Activated naive CD4-positive, alpha-beta T cell (primary cell): ENCODE measurements at regions not wholly inside any gene's neighbourhood (a gene's known extent, or its start where the extent isn't known, plus 50 kb on each side); places are given as distances from the start of the nearest gene placed in this dataset.
"Not testable (repeated sequence)": the region's sequence is repeated elsewhere in the genome, so short reads cannot be mapped to it uniquely, and the experiment has no call there.

ENCODE experiments used
- DNase-seq, 4 experiments: peaks; one replicate each; lab custom pipeline; 2025; lab: John Stamatoyannopoulos, UW

DNA sequence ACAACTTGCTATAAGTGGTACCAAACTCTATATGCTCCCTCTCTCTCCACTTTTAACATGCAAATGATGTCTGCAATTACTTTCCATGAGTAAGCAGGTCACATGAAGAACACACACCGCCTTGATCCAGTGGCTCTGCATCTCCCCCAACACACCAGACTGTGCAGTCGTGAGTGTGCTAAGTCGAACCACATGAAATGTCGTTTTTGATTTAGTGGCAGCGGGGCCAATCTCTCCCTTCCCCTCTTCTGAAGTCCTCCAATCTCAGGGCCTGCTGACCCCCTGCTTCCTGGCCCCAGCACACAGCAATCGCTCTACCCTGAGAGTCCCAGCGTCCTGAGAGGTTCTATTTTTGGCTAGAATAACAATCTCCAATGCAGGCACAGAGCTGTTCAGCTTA is 312.5 kb downstream of the SHQ1 start:
- DNase-seq: no peak

DNA sequence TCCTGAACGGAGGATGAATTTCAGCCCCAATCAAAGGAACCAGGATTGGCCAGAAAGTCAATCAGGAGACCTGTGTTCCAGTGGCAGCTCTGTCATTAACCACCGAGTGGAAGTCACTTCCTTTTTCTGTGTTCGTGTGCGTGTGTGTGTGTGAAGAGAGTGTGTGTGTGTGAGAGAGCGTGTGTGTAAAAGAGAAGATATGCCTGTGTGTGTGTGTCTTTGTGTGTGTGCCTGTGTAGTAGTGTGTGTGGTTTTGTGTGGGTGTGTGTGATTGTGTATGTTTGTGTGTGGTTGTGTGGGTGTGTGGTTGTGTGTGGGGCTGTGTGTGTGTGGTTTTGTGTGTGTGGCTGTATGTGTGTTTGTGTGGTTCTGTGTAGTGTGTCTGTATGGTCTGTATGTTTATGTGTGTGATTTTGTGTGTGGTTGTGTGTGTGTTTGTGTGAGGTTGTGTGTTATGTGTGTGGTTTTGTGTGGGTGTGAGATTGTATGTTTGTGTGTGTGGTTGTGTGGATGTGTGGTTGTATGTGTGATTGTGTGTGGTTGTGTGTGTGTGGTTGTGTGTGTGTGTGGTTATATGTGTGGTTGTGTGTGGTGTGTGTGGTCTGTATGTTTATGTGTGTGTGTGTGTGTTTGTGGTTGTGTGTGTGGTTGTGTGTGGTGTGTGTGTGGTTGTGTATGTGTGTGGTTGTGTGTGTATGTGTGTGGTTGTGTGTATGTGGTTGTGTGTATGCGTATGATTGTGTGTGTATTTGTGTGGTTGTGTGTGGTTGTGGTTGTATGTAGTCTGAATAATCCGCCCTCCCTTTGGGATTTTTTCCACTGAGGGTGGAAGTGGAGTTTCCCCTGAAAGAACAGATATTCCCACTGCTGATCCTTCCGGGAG is 314.4 kb downstream of the SHQ1 start:
- no peak for DNase-seq

DNA sequence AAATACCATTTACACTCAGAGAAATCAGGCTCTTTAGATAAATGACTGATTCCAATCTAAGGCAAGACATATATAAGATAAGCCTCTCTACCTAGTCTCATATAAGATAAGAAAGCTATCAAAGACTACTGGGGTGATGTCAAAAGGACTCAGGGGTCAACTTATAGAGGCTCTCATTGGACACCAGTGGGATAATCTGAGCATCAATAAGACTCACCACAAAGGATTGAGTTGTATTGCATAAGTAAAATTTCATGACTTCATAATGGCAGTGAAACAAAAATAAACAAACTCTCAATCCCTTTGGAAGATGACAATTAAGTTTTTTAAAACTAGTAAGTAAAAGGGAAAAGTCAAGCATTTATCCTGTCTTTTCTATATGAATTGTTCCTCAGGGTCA is 317.8 kb downstream of the SHQ1 start:
- DNase-seq: no peak

DNA sequence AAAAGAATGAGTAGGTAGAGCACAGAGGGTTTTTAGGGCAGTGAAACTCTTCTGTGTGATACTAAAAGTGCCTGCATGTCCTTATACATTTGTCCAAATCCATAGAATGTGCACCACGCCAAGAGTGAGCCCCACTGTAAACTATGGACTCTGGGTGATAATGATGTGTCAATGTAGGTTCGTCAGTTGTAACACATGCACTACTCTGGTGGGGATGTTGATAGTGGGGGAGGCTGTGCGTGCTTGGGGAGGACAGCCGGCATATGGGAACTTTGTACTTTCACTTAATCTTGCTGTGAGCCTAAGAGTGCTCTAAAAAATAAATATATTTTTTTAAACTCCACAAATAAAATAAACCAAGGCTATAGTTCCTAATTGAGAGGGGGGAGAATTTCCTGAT is 319.2 kb downstream of the SHQ1 start:
- DNase-seq: no peak

DNA sequence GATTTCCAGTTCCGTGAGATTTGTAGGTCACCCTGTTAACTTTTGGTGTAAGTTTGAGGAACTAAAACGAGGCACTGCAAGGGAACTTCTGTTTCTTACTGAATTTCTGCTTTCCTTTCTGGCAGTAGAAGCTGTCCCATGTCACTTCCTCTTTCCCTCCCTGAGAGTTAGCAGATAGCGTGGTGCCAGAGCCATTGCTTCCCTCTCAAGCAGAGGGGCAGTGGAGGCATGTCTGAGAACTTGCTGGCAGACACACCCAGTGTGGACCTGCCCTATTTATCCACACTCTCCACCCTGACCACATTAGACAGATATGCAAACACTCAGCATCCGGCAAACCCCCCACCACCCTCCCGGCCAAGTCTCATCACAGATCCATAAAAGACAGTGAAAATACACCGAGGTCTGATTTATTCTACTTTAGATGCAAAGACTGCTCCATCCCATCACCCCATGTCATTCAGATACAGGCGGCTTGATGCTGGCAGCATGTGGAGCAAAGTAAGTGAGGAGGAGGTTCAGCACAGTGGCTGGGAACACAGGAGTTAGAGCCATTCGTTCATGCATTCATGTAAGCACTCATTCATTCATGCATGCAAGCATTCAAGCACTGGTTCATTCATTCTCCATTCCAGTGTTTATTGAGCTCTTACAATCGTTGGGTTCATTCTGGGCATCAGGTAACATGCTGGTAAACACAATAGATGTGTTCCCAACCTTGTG is 324.7 kb downstream of the SHQ1 start:
- peak in 1 of 4 experiments; percentile 4 for DNase-seq

DNA sequence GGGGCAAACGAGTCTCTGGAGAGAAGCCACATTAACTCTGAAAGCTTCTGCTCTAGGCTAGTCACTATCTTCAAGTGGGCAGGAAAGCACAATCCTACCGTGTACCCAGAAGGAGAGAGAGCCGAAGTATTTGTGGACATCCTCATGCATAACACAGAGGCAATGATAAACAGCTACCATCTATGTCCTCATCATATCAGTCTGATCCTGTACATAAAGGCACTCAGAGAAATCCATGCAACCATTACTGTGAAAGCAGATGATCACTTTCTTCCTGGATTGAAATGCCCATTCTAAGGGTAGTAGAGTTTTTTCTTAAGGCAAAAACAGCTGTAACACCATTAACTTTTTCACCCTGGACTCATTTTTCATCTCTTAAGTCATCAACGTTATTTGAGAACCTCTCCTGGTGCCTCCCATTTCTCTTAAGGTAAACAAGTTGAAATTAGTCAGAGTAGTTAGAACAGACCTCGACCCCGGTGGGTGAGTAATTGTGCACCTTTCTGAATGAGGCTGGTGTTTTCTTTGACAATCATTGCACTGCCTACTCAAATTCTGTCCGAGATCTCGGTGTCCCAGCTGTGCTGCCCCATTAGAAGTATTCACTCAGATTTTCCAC is 327.4 kb downstream of the SHQ1 start:
- DNase-seq: no peak

DNA sequence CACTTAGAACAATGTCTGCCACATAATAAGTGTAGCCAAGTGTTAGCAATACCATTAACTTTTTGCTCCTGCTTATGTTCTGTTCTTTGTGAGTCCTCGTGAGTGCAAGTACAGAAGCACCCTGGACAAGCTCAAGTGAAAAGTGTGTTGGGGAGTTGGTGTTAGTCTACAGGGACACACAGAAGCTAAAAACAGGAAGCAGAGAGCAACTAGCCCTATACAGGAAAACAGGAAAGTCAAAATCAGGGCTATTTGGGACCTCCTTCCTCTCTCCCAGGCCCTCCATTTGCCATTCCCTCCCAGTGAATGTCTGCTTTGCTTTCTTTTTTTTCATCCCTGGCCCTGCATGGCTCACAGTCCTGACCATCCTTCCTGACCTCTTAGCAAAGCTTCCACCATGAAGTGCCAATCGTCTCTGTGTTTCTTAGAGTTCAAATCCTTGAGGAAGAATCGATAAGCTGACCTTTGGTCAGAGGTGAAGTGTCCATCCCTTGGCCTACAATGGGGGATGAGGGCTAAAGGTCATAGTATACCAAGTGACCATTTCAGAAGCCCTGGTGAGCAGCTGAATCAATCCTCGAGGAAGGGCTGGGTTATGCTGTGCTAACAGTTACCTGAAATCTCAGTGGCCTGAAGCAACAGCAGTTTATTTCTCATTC is 328.2 kb downstream of the SHQ1 start:
- DNase-seq: no peak

DNA sequence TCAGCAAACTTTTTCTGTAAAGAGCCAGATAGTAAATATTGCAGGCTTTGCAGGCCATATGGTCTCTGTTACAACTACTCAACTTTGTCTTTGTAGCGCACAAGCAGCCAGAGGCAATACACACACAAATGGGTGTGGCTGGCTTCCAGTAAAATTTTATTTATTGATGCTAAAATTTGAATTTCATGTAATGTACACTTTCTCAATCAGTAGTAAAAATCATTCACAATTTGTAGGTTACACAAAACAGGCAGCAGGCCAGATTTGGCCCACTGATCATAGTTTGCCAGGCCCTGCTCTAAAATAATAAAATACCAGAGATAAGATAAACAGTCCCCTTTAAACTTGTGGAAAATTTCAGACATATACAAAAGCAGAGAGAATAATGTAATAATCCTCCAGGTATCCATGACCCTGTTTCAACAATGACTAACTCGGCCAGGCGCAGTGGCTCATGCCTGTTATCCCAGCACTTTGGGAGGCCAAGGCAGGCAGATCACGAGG is 330.3 kb downstream of the SHQ1 start:
- DNase-seq: no peak

DNA sequence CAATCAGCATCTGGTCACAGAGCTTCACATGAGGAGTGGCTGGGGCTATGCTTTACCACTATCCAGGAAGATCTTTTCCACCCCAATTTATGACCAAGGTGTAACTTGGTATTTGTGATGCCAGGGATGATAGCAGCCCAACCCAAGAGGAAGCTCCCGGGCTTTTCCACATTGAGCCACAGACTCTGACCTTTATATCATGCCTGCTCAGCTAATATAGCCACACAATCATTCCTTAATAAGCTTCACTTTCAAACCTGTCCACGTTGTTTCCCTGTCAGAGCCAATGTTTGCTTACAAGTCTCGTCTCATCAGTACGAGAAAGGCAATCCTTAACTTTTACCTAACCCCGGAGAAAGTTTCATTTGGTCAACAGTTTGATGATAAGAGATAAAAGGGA is 330.9 kb downstream of the SHQ1 start:
- no peak for DNase-seq

DNA sequence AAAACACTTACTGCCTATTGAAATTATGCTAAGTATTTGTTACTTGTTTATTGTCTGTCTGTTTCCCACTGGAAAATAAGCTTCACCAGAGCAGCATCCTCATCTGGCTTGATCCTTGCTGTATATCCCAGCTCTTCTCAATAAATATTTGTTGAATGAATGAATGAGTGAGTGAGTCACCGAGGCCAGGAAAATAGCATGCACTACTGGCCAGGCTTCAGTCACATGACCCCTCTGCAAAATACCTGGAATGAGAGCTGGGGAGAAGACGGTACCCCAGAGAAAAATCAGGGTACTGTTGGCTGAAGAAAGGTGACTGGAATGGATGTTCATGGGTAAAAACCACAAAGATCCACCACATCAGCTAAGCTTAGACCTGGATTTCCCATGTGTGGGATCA is 331.9 kb downstream of the SHQ1 start:
- no peak for DNase-seq

DNA sequence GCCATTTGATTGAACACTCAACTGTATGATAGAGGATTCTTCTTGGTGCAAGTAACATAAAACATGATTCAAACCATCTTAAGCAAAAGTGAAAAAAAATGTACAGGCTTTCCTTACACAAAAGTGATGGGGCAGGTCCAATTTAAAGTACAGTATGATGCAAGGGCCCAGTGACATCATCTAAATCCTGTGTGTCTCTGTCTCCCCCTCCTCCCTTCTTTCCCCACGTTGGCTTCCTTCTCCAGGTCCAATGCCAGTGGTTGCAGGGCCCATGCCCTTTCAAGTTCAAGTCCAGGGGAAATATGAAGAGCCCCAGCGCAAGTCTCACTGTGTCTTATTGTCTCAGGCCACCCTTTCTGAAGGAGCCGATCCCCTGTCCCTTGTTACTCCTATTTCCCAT is 332.3 kb downstream of the SHQ1 start:
- DNase-seq: no peak

DNA sequence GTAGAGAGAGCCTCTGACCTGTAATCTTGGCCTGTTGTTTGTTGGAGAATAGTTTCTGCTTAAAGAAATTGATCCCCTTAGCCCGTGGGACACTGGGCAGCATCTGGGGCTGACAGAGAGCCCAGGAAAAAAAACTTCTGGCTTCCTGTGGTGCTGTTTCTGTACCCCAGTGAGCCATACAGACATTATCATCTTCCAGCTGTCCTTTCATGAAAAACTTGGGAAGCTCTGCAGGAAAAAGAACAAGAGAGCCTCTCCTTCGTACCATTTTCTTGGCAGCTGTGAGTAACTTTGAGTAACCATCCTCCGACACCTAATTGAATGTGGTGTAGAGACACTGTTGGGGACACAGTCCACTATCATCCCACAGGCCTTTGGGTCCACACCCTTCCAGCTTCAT is 333.0 kb downstream of the SHQ1 start:
- no peak for DNase-seq

DNA sequence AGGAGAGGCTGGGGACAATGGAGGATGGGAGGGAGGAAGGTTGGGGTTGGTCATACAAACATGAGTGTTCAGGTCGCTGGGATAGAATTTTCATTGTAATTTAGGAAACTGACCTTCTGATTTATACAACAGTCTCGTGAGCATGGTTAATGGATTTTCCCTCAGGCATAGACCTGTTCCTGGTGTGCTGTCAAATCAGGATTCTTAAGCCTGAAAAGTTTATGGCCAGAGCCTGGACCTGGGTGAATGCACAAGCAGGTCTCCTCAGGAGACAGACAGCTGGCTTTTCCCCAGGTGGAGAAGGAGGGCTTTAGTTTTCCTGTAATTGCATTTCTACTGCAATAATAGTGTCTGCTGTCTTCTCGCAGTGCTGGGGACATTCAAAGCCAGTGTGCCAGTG is 338.0 kb downstream of the SHQ1 start:
- DNase-seq: no peak

DNA sequence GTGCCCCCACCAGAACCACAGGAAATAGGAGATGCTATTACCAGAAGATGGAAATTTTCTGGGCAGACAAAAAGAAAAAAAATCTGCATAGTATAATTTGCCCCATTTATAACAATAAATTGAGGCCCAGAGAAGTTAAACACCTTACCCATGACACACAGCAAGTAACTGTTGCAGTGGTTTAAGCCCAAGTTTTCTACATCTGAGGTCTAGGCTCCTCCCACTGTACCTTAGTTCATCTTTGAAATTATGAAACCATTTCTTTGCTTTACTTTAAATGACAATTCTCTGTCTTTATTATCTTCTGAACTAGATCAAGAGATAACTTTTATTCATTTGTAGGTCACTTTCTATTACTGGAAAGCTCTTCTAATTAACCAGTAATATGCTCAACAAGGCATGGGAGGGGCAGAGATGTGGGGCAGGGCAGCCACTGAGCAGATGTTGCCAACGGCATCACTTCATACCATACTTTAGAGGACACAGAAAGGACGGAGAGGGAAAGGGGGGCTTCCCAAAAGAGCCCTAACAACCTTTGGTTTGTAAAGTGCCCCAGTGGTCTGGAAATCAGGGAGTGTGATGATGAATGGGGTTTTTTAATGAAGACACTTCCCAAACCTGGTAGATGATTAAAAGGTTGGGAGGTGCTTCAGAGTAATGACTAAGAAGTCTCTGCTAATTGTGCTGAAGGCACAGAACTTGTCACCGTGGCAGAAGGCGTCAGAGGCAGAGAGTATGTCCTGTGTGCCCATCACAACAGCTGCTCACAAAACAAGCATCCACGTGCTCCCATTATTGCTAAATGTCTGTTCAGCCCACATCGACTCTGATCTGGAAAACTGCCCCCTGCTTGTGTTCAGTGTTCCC is 342.5 kb downstream of the SHQ1 start:
- no peak for DNase-seq

DNA sequence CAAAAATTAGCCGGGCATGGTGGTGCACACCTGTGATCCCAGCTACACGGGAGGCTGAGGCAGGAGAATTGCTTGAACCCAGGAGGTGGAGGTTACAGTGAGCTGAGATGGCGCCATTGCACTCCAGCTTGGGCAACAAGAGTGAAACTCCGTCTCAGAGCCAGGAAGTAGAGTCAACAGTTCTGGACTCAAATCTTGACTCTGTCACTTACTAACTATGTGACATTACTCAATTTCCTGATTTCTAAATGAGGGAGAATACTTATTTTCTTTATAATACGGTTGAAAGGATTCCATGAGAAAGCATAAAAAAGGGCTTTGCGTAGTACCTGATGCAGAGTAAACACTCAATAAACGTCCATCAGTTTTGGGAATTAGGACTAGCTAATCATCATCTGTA is 350.7 kb downstream of the SHQ1 start:
- DNase-seq: not testable (repeated sequence)

DNA sequence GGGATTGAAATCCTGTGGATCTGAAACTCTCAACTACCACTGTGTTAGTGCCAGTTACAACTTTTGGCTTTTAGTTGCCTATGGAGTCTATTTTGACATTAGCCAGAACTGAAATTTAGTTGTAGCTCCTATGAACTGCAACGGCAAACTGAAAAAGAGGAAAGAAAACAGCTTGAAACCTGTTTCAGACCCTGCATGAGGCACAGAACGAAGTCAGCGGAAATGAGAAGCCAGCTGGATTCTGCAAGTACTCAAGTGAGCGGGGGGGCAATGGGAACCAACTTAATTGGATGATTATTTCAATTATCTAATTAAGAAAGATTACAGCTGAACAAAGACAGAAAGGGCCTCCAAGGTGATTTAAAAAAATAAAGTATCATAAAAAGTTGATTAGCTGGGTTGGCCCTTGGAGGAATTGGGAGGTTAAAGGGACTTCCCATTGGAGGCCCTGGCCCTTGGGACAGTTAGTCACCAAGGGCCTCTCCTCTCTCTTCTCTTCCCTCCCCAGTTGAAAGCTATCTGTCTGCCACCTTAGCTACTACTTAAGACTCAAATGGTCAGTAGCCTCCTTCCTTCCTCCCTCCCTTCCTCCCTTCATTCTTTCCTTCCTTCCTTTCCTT is 352.1 kb downstream of the SHQ1 start:
- DNase-seq: no peak

DNA sequence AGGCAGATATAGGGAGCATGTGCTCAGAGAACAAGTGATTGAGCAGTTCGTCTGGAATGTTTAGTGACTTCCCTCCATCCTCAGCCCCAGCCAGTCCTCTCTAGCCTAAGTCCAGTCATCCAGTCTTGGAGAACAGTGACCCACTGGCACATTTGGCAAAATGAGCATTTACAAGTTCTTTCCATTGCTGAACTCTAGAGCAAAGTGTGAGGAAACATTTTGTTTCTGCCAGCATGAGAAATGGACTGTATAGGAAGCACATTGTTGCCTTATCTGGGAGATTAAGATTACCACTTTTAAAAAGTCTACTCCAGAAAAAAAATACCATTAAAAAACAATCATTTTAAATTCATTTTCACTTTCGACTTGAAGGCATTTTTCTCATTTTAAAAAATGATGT is 353.6 kb downstream of the SHQ1 start:
- DNase-seq: no peak

DNA sequence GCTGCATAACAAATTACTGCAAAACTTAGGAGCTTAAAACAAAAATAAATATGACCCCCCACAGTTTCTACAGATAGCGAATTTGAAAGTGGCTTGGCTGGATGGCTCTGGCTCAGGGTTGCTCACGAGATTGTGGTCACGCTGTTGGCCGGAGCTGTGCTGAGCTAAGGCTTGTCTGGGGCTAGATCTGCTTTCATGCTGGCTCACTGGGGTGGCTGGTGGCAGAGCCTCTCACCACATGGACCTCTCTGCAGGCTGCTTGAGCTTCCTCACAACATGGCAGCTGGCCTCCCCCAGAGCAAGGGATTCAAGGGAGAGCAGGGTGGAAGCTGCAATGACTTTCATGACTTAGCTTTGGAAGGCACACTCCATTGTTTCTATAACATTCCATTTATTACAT is 354.1 kb downstream of the SHQ1 start:
- no peak for DNase-seq

DNA sequence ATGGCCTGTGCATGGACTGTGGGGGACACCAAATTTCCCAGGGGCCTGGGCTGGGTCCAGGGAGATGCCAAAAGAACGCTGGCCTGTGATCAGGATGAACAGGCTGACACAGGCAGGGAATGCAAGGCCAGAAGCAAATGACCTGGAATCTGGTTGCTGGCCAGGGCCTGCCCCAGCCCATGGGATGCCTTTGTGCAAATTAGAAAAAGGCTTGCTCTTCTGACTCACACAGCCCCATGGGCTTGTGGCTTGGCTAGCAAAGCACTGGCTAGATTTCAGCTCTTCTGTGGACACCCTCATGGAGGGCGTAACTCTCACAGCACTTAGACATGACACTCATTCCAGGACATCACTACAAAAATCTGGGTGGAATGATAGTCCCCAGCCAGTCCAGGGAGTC is 356.0 kb downstream of the SHQ1 start:
- DNase-seq: no peak

DNA sequence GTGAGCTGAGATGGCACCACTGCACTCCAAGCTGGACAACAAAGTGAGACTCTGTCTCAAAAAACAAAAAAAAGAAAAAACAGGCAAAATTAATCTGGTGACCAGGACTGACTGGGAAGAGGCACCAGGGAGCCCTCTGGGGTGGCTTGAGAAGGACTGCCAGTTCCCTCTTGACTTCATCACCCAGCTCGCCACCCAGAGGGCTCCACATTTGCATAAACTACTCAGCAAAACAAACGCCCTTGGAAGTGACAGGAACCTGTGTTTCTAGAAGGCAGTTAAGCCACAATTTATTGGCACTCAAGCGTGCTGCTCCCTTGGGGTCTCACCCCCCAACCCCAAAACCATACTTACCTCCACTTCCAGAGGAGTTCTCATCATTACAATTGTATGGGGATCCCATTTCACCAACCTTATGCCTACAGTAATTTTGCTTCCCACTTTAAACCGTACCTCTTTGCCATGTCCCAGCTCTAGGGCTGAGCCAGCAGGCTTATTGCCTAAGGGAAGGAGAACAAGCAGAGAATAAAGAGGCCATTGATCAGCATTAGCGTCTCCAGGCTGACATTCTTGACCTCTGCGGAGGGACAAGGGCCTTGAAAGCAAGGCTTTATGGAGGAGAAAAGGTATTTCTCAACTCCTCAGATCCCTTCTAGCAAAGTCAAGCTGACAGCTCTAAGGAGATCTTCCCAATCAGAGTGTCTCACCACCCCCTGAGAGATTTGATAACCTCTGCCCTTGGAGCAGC is 357.4 kb downstream of the SHQ1 start:
- DNase-seq: no peak
